Ascending aorta (tissue), 2 donors: ENCODE measurements at regions not wholly inside any gene's neighbourhood (a gene's known extent, or its start where the extent isn't known, plus 50 kb on each side); places are given as distances from the start of the nearest gene placed in this dataset.
"Not testable (repeated sequence)": the region's sequence is repeated elsewhere in the genome, so short reads cannot be mapped to it uniquely, and the experiment has no call there.

Source experiments
- DNase-seq, 2 donors: peaks; one replicate each; pipeline ENCODE4 v3.0.0-alpha.2; 2019; ENCODE audit warnings: low spot score in 2 of 2
- H3K27ac ChIP-seq, 2 donors: fragments of 200-600 bp; sonication (generic); one replicate each; pipeline ENCODE4 v1.5.1; 2016 to 2017; ENCODE audit warnings: mild to moderate bottlenecking in 1 of 2
- H3K27me3 ChIP-seq: fragments of 200-600 bp; sonication (generic); one replicate; pipeline ENCODE4 v1.5.1; 2017
- H3K36me3 ChIP-seq, 2 donors: fragments of 200-600 bp; sonication (generic); one replicate each; pipeline ENCODE4 v1.5.1; 2016
- H3K4me1 ChIP-seq, 2 donors: fragments of 200-600 bp; sonication (generic); one replicate each; pipeline ENCODE4 v1.5.1; 2016 to 2017; ENCODE audit warnings: mild to moderate bottlenecking in 1 of 2
- H3K4me3 ChIP-seq, 2 donors: fragments of 200-600 bp; sonication (generic); one replicate each; pipeline ENCODE4 v1.5.1; 2016 to 2017; ENCODE audit warnings: mild to moderate bottlenecking in 1 of 2
- H3K9me3 ChIP-seq, 2 donors: fragments of 200-600 bp; sonication (generic); one replicate each; pipeline ENCODE4 v1.5.1; 2016
- CTCF ChIP-seq, 3 experiments: fragments of 200-600 bp in 2 of 3; fragments of 450-650 bp in 1 of 3; sonication (generic) in 2 of 3; IDR thresholded peaks; one replicate each; pipeline ENCODE4 v1.5.1; 2016 to 2019; ENCODE audit warnings: antibody characterized with exemption in 3 of 3, mild to moderate bottlenecking in 1 of 3, moderate library complexity in 1 of 3
- intact Hi-C: fragments of 100-400 bp; cut with DNase I; formaldehyde crosslinking; loops from one replicate; pipeline ENCODE4 v1.15.1; 2023

DNA sequence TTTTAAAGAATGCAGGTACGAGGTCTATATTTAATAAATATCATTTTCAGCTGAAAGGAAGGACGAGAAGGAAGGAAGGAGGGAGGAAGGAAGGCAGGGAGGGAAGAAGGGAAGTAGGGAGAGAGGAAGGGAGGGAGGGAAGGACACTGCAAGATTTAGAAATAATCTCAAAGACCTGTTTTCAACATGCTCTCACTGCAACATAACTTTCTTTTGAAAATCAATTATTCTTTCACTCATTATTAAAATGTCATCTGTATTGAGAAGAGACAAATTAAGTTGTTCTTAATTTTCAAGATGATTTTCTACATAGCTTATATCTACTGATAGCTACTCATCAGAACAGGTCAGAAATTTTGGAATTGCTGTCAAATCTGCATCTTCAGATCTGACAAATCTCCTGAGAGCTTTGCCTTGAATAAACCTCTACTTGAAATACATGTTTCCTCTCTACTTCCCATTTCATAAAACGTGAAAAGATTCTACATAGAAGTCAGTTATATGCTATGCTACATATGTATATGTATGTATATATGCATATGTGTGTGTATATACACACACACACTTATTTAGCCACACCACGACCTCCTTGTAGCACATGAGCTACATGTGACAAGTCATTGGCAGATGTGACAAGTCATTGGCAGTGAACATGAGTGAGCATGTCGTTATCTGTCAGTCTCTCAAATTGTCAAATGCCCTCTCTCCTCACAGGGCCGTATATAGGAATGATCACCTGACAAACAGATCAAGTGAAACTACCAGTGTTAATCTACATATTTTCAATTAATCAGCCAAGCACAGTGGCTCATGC, 241.6 kb downstream of the LY86 start:
- no peaks in the 10 kb centered on the region for H3K9me3 ChIP-seq
- H3K4me3 ChIP-seq: no peak overlapping the region
- H3K4me1 ChIP-seq: no peaks in the 10 kb centered on the region
- no peak for TF ChIP-seq CTCF (IDR thresholded peaks at IDR 0.05)
- no peak overlapping the region for H3K27ac ChIP-seq
- no peaks in the 10 kb centered on the region for H3K27me3 ChIP-seq
- no peaks in the 10 kb centered on the region for H3K36me3 ChIP-seq
- intact Hi-C loops: no loop called here
- no peak for DNase-seq

GRCh38 chr6:6830686-6831063, 242.2 kb downstream of the LY86 start:
- H3K4me1 ChIP-seq, H3K36me3 ChIP-seq, H3K9me3 ChIP-seq, H3K27ac ChIP-seq, H3K27me3 ChIP-seq, DNase-seq, H3K4me3 ChIP-seq, intact Hi-C loops: not testable (repeated sequence)

- TF ChIP-seq CTCF (IDR thresholded peaks at IDR 0.05): no peak
- Histone ChIP-seq H3K4me1 (no peaks in the 10 kb centered on the region), H3K4me3 (no peak overlapping the region)
Observed at GRCh38 chr6:6832439-6832838, 243.9 kb downstream of the LY86 start.

GRCh38 chr6:6834356-6835222, 246.1 kb downstream of the LY86 start:
- Histone ChIP-seq H3K4me1 (no peaks in the 10 kb centered on the region), H3K27me3 (no peaks in the 10 kb centered on the region), H3K9me3 (no peaks in the 10 kb centered on the region), H3K36me3 (no peaks in the 10 kb centered on the region), H3K27ac (no peak overlapping the region), H3K4me3 (no peak overlapping the region)
- no peak for DNase-seq
- TF ChIP-seq CTCF (IDR thresholded peaks at IDR 0.05): no peak
- intact Hi-C loops: no loop called here

More at GRCh38 chr6:6832439-6832838, 243.9 kb downstream of the LY86 start:
- intact Hi-C loops: no loop called here
- Histone ChIP-seq H3K27ac (no peak overlapping the region), H3K27me3 (no peaks in the 10 kb centered on the region), H3K9me3 (no peaks in the 10 kb centered on the region), H3K36me3 (no peaks in the 10 kb centered on the region)
- no peak for DNase-seq

- Histone ChIP-seq H3K27me3 (no peaks in the 10 kb centered on the region), H3K4me3 (no peak overlapping the region), H3K36me3 (no peaks in the 10 kb centered on the region), H3K4me1 (no peaks in the 10 kb centered on the region), H3K9me3 (no peaks in the 10 kb centered on the region), H3K27ac (no peak overlapping the region)
- no peak for DNase-seq
- intact Hi-C loops: no loop called here
- TF ChIP-seq CTCF (IDR thresholded peaks at IDR 0.05): no peak
Observed at GRCh38 chr6:6835223-6835503, 246.6 kb downstream of the LY86 start.
